ENCODE measurements at regions not wholly inside any gene's neighbourhood (a gene's known extent, or its start where the extent isn't known, plus 50 kb on each side); places are given as distances from the start of the nearest gene placed in this dataset.
A peak's percentile ranks its signal among the peaks of the same experiment; 100 is the strongest.
"Not testable (repeated sequence)": the region's sequence is repeated elsewhere in the genome, so short reads cannot be mapped to it uniquely, and the experiment has no call there.

DNA sequence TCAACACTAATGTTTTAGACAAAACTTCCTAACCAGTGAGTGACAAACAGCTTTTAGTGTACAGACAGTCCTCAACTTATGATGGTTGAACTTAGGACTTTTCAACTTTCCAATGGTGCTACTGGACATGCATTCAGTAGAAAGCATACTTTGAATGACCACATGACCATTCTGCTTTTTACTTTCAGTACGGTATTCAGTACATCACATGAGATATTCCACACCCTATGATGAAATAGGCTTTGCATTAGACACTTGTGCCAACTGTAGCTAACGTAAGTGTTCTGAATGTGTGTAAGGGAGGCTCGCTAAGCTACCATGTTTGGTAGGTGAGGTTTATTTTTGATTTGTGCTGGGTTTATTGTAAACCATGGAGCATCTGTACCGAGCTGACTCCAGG, 113.7 kb downstream of the WNT7A start:
- no peak for DNase-seq (ENCODE audit: low spot score)

GRCh38 chr3:13764161-13764560, 115.7 kb downstream of the WNT7A start:
- DNase-seq (ENCODE audit: low spot score), result no peak

DNA sequence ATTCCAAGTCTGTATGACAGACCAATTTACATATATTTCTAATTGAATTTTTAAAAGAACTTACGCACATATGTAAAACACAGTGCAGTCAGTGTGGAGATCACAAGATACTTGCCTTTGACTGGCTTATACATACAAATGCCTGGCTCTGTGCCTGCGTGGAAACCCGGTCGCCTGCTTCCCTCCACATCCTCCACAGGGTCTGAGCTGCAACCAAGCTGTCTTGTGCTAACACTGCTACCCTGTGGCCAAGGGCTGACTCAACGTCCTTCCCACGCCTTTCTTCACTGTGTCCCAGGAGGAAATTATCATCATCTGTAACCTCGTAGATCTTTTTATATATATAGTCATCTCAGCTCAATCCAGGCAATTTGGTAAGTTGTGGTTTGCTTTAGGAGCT, 117.0 kb downstream of the WNT7A start:
- DNase-seq (ENCODE audit: low spot score), result no peak

DNA sequence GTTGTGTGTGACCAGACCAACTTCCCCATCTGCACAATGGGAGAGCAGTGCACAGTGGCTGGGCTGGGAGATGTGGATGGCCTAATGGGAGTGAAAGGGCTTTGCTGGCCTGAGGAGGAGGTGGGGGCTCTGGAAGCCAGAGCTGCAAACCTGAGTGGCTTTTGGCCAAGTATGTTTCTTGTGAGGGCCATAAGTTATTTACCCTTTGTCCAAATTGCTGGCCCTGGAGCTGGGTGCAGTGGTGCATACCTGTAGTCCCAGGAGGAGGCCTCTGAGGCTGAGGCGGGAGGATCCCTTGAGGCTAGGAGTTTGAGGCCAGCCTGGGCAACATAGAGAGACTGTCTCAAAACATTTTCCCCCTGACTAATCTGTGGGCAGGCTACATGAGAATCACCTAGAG, 129.1 kb downstream of the WNT7A start:
- no peak for DNase-seq (ENCODE audit: low spot score)

GRCh38 chr3:13750215-13750614, 129.7 kb downstream of the WNT7A start:
- no peak for DNase-seq (ENCODE audit: low spot score)

- no peak for DNase-seq (ENCODE audit: low spot score)
These were observed 130.7 kb downstream of the WNT7A start for GRCh38 chr3:13749063-13749764.

- no peak for DNase-seq (ENCODE audit: low spot score)
These were observed 131.5 kb downstream of the WNT7A start for GRCh38 chr3:13748276-13748879.

GRCh38 chr3:13747627-13748026, 132.2 kb downstream of the WNT7A start:
- no peak for DNase-seq (ENCODE audit: low spot score)

- DNase-seq (ENCODE audit: low spot score), result no peak
These were observed 133.5 kb downstream of the WNT7A start for GRCh38 chr3:13746385-13746784.

- no peak for DNase-seq (ENCODE audit: low spot score)
These were observed 134.2 kb downstream of the WNT7A start for GRCh38 chr3:13745636-13746035.

DNA sequence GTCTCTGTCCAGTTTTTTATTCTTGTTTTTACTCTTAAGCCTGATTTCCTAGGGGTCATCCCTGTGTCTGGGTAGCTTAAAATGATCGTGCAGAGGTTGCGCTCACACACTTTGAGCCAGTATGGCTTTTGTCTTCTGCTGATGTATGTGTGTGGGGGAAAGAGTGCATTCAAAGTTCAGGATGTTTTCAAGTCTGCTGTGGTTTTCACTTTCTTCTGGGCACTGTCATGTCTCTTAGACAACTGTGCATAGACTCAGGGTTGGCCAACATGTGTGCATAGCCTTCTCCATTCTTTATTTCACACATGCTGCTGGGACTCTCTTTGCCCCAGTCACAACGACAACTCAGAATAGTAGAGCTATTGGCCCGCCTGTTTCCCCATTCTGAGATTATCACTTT, 139.1 kb downstream of the WNT7A start:
- DNase-seq (ENCODE audit: low spot score), result no peak

DNA sequence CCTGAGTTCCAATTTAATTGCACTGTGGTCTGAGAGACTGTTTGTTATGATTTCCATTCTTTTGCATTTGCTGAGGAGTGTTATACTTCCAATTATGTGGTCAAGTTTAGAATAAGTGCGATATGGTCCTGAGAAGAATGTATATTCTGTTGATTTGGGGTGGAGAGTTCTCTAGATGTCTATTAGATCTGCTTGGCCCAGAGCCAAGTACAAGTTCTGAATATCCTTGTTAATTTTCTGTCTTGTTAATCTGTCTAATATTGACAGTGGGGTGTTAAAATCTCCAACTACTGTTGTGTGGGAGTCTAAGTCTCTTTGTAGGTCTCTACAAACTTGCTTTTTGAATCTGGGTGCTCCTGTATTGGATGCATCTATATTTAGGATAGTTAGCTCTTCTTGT, 146.1 kb downstream of the WNT7A start:
- DNase-seq (ENCODE audit: low spot score), result not testable (repeated sequence)

DNA sequence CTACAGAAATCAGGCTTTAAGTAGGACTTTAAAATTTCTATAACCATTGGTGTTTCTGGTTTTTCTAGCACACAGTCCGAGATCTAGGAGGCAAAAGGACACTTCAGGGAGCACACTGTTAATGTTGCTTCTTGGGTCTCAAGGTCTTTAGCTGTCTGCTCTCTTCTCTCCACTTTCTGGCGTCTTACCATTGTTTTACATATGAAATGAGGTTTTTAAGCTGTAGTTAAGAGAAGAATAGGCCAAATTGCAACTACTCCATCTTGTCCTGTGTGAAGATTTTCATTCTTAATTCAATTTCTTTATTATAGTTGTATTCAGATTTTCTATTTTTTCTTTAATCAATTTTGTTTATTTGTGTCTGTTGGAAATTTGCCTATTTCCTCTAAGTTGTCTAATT, 151.4 kb downstream of the WNT7A start:
- DNase-seq (ENCODE audit: low spot score), result no peak

DNA sequence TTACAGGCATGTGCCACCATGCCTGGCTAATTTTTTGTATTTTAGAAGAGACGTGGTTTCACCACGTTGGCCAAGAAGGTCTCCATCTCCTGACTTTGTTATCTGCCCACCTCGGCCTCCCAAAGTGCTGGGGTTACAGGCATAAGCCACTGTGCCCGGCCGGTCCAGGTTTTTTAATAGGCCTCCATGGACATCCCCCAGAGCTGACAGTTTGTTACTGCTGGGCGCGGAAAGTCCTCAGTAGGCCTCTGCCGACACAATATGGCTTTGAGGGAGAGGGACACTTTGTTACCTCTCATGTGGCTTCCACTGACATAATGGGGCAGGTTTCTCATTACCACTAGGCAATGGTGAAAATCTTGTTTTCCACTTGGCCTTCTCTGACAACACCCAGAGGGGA, 152.0 kb downstream of the WNT7A start:
- DNase-seq (ENCODE audit: low spot score), result no peak

DNA sequence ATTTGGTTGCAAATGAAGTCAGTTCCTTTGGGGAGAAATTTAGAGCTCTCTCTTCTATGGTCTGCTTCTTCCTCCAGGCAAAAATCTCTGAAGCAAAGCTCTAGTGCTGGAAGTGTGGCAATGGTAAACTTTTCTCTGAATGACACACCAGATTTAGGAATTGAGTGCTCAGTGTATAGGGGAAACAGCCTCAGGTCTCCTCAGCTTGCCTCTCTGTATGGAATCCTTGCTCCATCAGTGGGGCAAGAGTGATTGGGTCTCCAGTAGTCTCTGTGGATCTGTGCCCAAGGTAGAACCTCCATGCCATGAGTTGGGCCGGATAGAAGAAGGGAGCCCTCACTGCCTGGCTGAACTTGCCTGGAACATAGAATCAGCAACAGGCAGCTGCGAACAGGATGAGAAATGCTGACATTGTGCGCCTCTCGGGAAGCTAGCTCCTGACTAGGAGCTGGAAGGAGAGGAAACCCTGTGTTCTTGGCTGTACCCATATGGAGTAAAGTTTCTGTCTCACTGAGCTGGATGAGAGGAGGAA, 156.1 kb downstream of the WNT7A start:
- DNase-seq (ENCODE audit: low spot score), result no peak

DNA sequence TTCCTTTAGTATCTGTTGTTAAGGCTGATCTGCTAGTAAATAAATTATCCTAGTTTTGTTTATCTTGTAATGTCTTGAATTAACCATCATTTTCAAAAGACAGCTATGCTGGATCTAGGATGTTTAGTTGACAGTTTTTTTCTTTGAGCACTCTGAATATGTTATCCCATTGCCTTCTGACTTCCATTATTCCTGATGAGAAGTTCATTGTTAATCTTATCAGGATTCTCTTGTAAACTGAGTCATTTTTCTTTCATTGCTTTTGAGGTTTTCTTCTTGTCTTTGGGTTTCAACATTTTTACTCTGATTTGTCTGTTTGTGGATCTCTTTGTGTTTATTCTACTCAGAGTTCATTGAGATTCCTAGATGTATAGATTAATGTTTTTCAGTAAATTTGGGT, 157.7 kb downstream of the WNT7A start:
- DNase-seq (ENCODE audit: low spot score), result no peak

- DNase-seq (ENCODE audit: low spot score), result no peak
These were observed 161.4 kb downstream of the WNT7A start for GRCh38 chr3:13718436-13718835.

GRCh38 chr3:13718000-13718399, 161.9 kb downstream of the WNT7A start:
- DNase-seq (ENCODE audit: low spot score), result no peak

DNA sequence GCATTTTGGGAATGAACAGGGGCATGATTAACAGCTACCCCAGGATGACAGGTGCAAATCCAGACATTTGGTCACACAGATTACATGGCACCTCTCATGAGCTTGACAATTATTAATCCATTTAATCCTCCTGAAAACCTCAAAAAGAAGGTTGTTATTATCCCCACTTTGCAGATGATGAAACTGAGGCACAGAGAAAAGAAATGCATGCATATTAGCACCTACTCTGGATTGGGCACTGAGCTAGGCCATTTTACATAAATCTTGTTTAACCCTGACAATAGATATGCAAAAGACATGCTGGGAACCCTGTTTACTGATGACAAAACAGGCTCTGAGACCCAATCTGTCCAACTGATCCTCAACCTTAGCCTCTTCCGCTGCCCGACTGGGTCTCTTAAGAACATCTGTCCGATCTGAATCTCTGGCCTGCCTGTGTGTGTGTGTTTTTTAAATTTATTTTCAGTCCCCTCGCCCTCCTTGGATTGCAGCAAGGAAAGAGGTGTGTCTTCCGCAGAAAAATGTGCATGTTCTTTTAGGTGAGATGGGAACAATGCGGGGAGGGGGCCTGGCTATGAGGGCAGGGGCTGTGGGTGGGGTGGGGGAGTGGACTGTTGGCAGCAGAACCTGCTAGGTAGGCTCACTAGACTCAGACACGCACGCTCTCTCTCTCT, 162.5 kb downstream of the WNT7A start:
- DNase-seq (ENCODE audit: low spot score), result peak; percentile 9

DNA sequence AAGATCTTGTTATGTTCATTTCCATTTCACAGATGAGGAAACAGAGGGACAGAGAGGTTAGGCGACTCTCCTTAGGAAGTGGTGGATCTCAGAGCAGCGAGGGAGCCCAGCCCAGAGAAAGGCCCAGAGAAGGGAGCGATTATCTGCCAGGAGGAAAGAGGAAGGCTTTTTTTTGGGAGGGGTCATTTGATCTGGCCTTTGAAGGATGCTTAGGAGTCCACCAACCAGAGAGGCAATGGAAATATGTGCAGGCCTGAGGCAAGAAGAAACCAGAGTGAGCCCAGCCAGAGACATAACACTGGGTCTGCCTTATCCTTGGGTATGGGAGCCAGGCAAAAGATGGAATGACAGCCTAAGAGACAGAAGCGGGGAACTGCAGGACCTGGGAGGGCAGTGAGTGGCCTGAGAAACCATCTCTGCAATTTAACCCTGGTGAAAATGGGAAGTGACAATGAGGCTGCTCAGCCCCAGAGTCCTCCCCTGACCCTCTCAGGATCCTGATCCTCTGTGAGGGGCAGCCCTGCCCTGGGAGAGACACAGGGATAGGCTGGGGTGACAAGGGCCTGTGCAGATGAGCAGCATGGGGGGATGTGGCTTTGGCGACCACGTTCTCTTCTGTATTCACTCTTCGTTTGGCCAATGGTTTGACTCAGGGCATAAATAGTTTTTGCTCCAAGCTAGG, 163.2 kb downstream of the WNT7A start:
- DNase-seq (ENCODE audit: low spot score), result no peak

GRCh38 chr3:13715961-13716360, 163.9 kb downstream of the WNT7A start:
- no peak for DNase-seq (ENCODE audit: low spot score)
